T-helper 1 cell (primary cell): ENCODE measurements at regions not wholly inside any gene's neighbourhood (a gene's known extent, or its start where the extent isn't known, plus 50 kb on each side); places are given as distances from the start of the nearest gene placed in this dataset.
"Not testable (repeated sequence)": the region's sequence is repeated elsewhere in the genome, so short reads cannot be mapped to it uniquely, and the experiment has no call there.

Source experiments
- DNase-seq, 5 donors: peaks; one replicate each; pipeline ENCODE4 v3.0.0-alpha.2; 2012 to 2020

GRCh38 chr4:137393044-137393443 is 139.2 kb downstream of the PCDH18 start:
- no peak for DNase-seq

GRCh38 chr4:137390707-137391106 is 141.6 kb downstream of the PCDH18 start:
- no peak for DNase-seq

- no peak for DNase-seq
Observed at GRCh38 chr4:137389911-137390520, 142.3 kb downstream of the PCDH18 start.

- no peak for DNase-seq
Observed at GRCh38 chr4:137387924-137388323, 144.4 kb downstream of the PCDH18 start.

GRCh38 chr4:137384476-137384875 is 147.8 kb downstream of the PCDH18 start:
- no peak for DNase-seq

- DNase-seq = no peak
Observed at GRCh38 chr4:137378821-137379220, 153.5 kb downstream of the PCDH18 start.

- no peak for DNase-seq
Observed at GRCh38 chr4:137378393-137378792, 153.9 kb downstream of the PCDH18 start.

GRCh38 chr4:137376312-137376711 is 156.0 kb downstream of the PCDH18 start:
- no peak for DNase-seq

GRCh38 chr4:137375111-137375850 is 157.0 kb downstream of the PCDH18 start:
- DNase-seq = no peak

GRCh38 chr4:137370679-137371078 is 161.6 kb downstream of the PCDH18 start:
- DNase-seq = no peak

GRCh38 chr4:137370206-137370633 is 162.1 kb downstream of the PCDH18 start:
- no peak for DNase-seq

GRCh38 chr4:137367620-137368019 is 164.7 kb downstream of the PCDH18 start:
- DNase-seq = no peak

GRCh38 chr4:137363496-137363895 is 168.8 kb downstream of the PCDH18 start:
- DNase-seq = no peak

GRCh38 chr4:137361756-137362470 is 170.4 kb downstream of the PCDH18 start:
- DNase-seq = no peak

GRCh38 chr4:137360761-137361160 is 171.5 kb downstream of the PCDH18 start:
- DNase-seq = no peak

GRCh38 chr4:137359691-137360315 is 172.5 kb downstream of the PCDH18 start:
- no peak for DNase-seq

GRCh38 chr4:137354562-137354961 is 177.7 kb downstream of the PCDH18 start:
- not testable (repeated sequence) for DNase-seq

GRCh38 chr4:137347371-137347770 is 184.9 kb downstream of the PCDH18 start:
- no peak for DNase-seq

- DNase-seq = no peak
Observed at GRCh38 chr4:137345597-137345996, 186.7 kb downstream of the PCDH18 start.

- no peak for DNase-seq
Observed at GRCh38 chr4:137343221-137343620, 189.1 kb downstream of the PCDH18 start.

GRCh38 chr4:137333031-137333430 is 199.3 kb downstream of the PCDH18 start:
- DNase-seq = no peak

GRCh38 chr4:137312257-137312656 is 220.0 kb downstream of the PCDH18 start:
- no peak for DNase-seq
